T-helper 2 cell treated with Interferon-gamma antibody and Interleukin-4, amounts not matched to agents 5 μg/mL and 100 μg/mL, for 36 hours (primary cell): ENCODE measurements at regions not wholly inside any gene's neighbourhood (a gene's known extent, or its start where the extent isn't known, plus 50 kb on each side); places are given as distances from the start of the nearest gene placed in this dataset.
"Not testable (repeated sequence)": the region's sequence is repeated elsewhere in the genome, so short reads cannot be mapped to it uniquely, and the experiment has no call there.

Source experiments
- DNase-seq: peaks from one replicate; pipeline ENCODE4 v3.0.0; 2021; ENCODE audit warnings: low spot score
- H3K27ac Mint-ChIP-seq: one replicate; pipeline ENCODE4 v1.8.0; 2021; ENCODE audit warnings: mild to moderate bottlenecking, mixed read lengths
- H3K27me3 Mint-ChIP-seq: one replicate; pipeline ENCODE4 v1.8.0; 2021; ENCODE audit warnings: low read depth, mixed read lengths
- H3K36me3 Mint-ChIP-seq: one replicate; pipeline ENCODE4 v1.8.0; 2021; ENCODE audit warnings: low read depth, mixed read lengths
- H3K4me1 Mint-ChIP-seq: one replicate; pipeline ENCODE4 v1.8.0; 2021; ENCODE audit warnings: low read depth, mixed read lengths
- H3K4me3 Mint-ChIP-seq: one replicate; pipeline ENCODE4 v1.8.0; 2022; ENCODE audit warnings: mild to moderate bottlenecking, moderate library complexity, mixed read lengths
- H3K9me3 Mint-ChIP-seq: one replicate; pipeline ENCODE4 v1.8.0; 2021; ENCODE audit warnings: mixed read lengths

- H3K27me3 Mint-ChIP-seq: no peaks in the 10 kb centered on the region
- peak overlapping the region; percentile 79 for H3K4me3 Mint-ChIP-seq
- no peaks in the 10 kb centered on the region for H3K36me3 Mint-ChIP-seq
- peak overlapping the region; percentile 89 for H3K27ac Mint-ChIP-seq
- peaks cover 60% of the 10 kb centered on the region for H3K4me1 Mint-ChIP-seq
- no peaks in the 10 kb centered on the region for H3K9me3 Mint-ChIP-seq
- DNase-seq: no peak
These were observed 203.3 kb downstream of the BCAS1 start for GRCh38 chr20:53866794-53867740.

- Mint-ChIP-seq H3K27me3 (no peaks in the 10 kb centered on the region), H3K9me3 (no peaks in the 10 kb centered on the region), H3K27ac (peak overlapping the region; percentile 89), H3K36me3 (no peaks in the 10 kb centered on the region), H3K4me1 (peaks cover 52% of the 10 kb centered on the region), H3K4me3 (peak overlapping the region; percentile 79)
- DNase-seq: no peak
These were observed 204.2 kb downstream of the BCAS1 start for GRCh38 chr20:53865901-53866793.

- not testable (repeated sequence) for DNase-seq, H3K27me3 Mint-ChIP-seq, H3K36me3 Mint-ChIP-seq, H3K9me3 Mint-ChIP-seq
- peaks cover 48% of the 10 kb centered on the region for H3K4me1 Mint-ChIP-seq
- peak overlapping the region; percentile 89 for H3K27ac Mint-ChIP-seq
- peak overlapping the region; percentile 79 for H3K4me3 Mint-ChIP-seq
These were observed 205.4 kb downstream of the BCAS1 start for GRCh38 chr20:53864765-53865683.

- H3K36me3 Mint-ChIP-seq, H3K4me3 Mint-ChIP-seq, H3K9me3 Mint-ChIP-seq, DNase-seq, H3K27me3 Mint-ChIP-seq: not testable (repeated sequence)
- peak overlapping the region; percentile 13 for H3K27ac Mint-ChIP-seq
- H3K4me1 Mint-ChIP-seq: peaks cover 42% of the 10 kb centered on the region
These were observed 206.3 kb downstream of the BCAS1 start for GRCh38 chr20:53863923-53864641.

GRCh38 chr20:53863535-53863922 lies 206.9 kb downstream of the BCAS1 start:
- H3K36me3 Mint-ChIP-seq, H3K4me3 Mint-ChIP-seq, DNase-seq, H3K27me3 Mint-ChIP-seq, H3K27ac Mint-ChIP-seq, H3K9me3 Mint-ChIP-seq: not testable (repeated sequence)
- peaks cover 42% of the 10 kb centered on the region for H3K4me1 Mint-ChIP-seq

- not testable (repeated sequence) for H3K9me3 Mint-ChIP-seq, H3K36me3 Mint-ChIP-seq, H3K27me3 Mint-ChIP-seq, H3K4me3 Mint-ChIP-seq, DNase-seq
- Mint-ChIP-seq H3K27ac (peak overlapping the region; percentile 62), H3K4me1 (peaks cover 42% of the 10 kb centered on the region)
These were observed 207.4 kb downstream of the BCAS1 start for GRCh38 chr20:53863039-53863438.

GRCh38 chr20:53862490-53862889 lies 207.9 kb downstream of the BCAS1 start:
- DNase-seq, H3K4me3 Mint-ChIP-seq, H3K36me3 Mint-ChIP-seq, H3K27me3 Mint-ChIP-seq, H3K9me3 Mint-ChIP-seq: not testable (repeated sequence)
- Mint-ChIP-seq H3K4me1 (peaks cover 42% of the 10 kb centered on the region), H3K27ac (peak overlapping the region; percentile 62)

- H3K36me3 Mint-ChIP-seq, H3K9me3 Mint-ChIP-seq, H3K27me3 Mint-ChIP-seq, DNase-seq, H3K4me3 Mint-ChIP-seq, H3K27ac Mint-ChIP-seq: not testable (repeated sequence)
- peaks cover 41% of the 10 kb centered on the region for H3K4me1 Mint-ChIP-seq
These were observed 208.3 kb downstream of the BCAS1 start for GRCh38 chr20:53862136-53862397.

GRCh38 chr20:53859684-53860083 lies 210.7 kb downstream of the BCAS1 start:
- Mint-ChIP-seq H3K27me3 (no peaks in the 10 kb centered on the region), H3K36me3 (no peaks in the 10 kb centered on the region), H3K27ac (no peak overlapping the region), H3K4me3 (no peak overlapping the region), H3K4me1 (peaks cover 37% of the 10 kb centered on the region), H3K9me3 (no peaks in the 10 kb centered on the region)
- no peak for DNase-seq

- H3K36me3 Mint-ChIP-seq, H3K27ac Mint-ChIP-seq, H3K9me3 Mint-ChIP-seq, DNase-seq, H3K27me3 Mint-ChIP-seq, H3K4me3 Mint-ChIP-seq: not testable (repeated sequence)
- peaks cover 34% of the 10 kb centered on the region for H3K4me1 Mint-ChIP-seq
These were observed 211.4 kb downstream of the BCAS1 start for GRCh38 chr20:53859009-53859408.

GRCh38 chr20:53858516-53858915 lies 211.9 kb downstream of the BCAS1 start:
- not testable (repeated sequence) for H3K9me3 Mint-ChIP-seq, H3K27me3 Mint-ChIP-seq, H3K4me3 Mint-ChIP-seq, DNase-seq, H3K36me3 Mint-ChIP-seq, H3K27ac Mint-ChIP-seq
- peaks cover 29% of the 10 kb centered on the region for H3K4me1 Mint-ChIP-seq

- H3K36me3 Mint-ChIP-seq: no peaks in the 10 kb centered on the region
- no peak overlapping the region for H3K27ac Mint-ChIP-seq
- no peaks in the 10 kb centered on the region for H3K27me3 Mint-ChIP-seq
- H3K4me3 Mint-ChIP-seq: no peak overlapping the region
- H3K9me3 Mint-ChIP-seq: no peaks in the 10 kb centered on the region
- DNase-seq: no peak
- H3K4me1 Mint-ChIP-seq: peaks cover 29% of the 10 kb centered on the region
These were observed 212.6 kb downstream of the BCAS1 start for GRCh38 chr20:53857723-53858236.
